ENCODE measurements at regions not wholly inside any gene's neighbourhood (a gene's known extent, or its start where the extent isn't known, plus 50 kb on each side); places are given as distances from the start of the nearest gene placed in this dataset.

- TF ChIP-seq, protein P1, sequence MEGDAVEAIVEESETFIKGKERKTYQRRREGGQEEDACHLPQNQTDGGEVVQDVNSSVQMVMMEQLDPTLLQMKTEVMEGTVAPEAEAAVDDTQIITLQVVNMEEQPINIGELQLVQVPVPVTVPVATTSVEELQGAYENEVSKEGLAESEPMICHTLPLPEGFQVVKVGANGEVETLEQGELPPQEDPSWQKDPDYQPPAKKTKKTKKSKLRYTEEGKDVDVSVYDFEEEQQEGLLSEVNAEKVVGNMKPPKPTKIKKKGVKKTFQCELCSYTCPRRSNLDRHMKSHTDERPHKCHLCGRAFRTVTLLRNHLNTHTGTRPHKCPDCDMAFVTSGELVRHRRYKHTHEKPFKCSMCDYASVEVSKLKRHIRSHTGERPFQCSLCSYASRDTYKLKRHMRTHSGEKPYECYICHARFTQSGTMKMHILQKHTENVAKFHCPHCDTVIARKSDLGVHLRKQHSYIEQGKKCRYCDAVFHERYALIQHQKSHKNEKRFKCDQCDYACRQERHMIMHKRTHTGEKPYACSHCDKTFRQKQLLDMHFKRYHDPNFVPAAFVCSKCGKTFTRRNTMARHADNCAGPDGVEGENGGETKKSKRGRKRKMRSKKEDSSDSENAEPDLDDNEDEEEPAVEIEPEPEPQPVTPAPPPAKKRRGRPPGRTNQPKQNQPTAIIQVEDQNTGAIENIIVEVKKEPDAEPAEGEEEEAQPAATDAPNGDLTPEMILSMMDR (IDR thresholded peaks at IDR 0.05; ENCODE audit: unreplicated experiment), result peak; percentile 43
- no peaks in the 10 kb centered on the region for H3K4me1 Mint-ChIP-seq (ENCODE audit: low read depth)
- H3K9me3 Mint-ChIP-seq (ENCODE audit: low read depth), result peaks cover 22% of the 10 kb centered on the region
- H3K27me3 Mint-ChIP-seq, result no peaks in the 10 kb centered on the region
- H3K27ac Mint-ChIP-seq, result no peak overlapping the region
- H3K4me3 Mint-ChIP-seq (ENCODE audit: low read depth), result no peak overlapping the region
- H3K36me3 Mint-ChIP-seq (ENCODE audit: insufficient read depth), result peaks cover 7% of the 10 kb centered on the region
- no peak for DNase-seq (ENCODE audit: low spot score, unreplicated experiment)
These were observed 402.5 kb upstream of the DDX18 start for GRCh38 chr2:117411983-117412382.

GRCh38 chr2:117432746-117433145 is 381.7 kb upstream of the DDX18 start:
- H3K27me3 Mint-ChIP-seq, result no peaks in the 10 kb centered on the region
- TF ChIP-seq, protein P1 (IDR thresholded peaks at IDR 0.05; ENCODE audit: unreplicated experiment), result no peak
- no peaks in the 10 kb centered on the region for H3K4me1 Mint-ChIP-seq (ENCODE audit: low read depth)
- no peak overlapping the region for H3K27ac Mint-ChIP-seq
- no peaks in the 10 kb centered on the region for H3K9me3 Mint-ChIP-seq (ENCODE audit: low read depth)
- H3K36me3 Mint-ChIP-seq (ENCODE audit: insufficient read depth), result no peaks in the 10 kb centered on the region
- DNase-seq (ENCODE audit: low spot score, unreplicated experiment), result no peak
- H3K4me3 Mint-ChIP-seq (ENCODE audit: low read depth), result no peak overlapping the region

DNA sequence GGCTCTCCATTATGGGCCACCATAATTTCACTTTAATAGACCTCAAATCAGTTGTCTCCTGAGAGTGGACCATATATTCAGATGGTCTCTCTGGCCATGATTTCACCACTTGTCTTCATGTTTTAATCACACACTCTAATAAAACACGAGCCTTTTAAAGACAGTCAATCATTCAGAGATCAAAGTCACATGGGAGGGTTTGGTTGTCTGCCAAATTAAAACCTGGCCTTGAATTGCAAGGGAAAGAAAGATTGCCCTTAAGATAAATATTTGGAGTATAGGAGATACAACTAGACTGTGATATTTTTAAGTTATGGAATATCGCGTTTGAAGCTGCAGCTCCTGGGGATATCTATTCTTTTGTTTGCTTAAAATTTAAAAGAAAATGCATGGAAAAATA is 377.8 kb upstream of the DDX18 start:
- TF ChIP-seq, protein P1 (IDR thresholded peaks at IDR 0.05; ENCODE audit: unreplicated experiment), result no peak
- Mint-ChIP-seq H3K4me3 (ENCODE audit: low read depth) (no peak overlapping the region), H3K9me3 (ENCODE audit: low read depth) (no peaks in the 10 kb centered on the region), H3K27me3 (no peaks in the 10 kb centered on the region), H3K27ac (no peak overlapping the region), H3K36me3 (ENCODE audit: insufficient read depth) (no peaks in the 10 kb centered on the region), H3K4me1 (ENCODE audit: low read depth) (no peaks in the 10 kb centered on the region)
- DNase-seq (ENCODE audit: low spot score, unreplicated experiment), result no peak

DNA sequence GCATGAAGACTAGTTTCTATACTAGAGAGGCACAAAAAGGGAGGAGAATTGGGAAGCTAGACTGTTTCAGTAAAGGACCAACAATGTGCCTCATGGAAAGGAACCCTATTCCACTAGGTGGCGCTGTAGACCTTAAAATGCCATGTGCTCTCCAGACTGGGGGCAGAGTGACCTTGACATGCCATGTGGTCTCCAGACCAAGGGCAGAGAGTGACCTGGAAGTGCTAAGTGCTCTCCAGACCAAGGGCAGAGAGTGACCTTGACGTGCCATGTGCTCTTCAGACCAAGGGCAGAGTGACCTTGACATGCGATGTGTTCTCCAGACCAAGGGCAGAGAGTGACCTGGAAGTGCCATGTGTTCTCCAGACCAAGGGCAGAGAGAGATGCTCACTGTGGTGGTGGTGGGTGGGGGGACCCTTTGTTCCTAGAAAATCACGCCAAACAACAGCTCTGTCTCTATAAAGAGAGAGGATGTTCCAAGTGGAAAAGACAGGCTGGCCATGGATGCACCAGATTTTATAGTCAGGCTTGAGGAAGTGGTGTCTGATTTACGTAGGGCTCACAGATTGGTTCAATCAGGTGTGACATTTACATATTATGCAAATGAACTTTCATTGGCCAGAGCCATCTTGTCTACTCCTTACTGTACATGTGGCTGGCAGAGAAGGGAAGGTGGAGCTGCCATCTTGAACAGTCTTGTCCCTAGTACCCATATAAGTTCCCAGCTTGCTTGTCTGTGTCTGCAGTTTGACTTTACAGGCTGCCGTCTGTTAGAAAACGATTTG is 344.0 kb upstream of the DDX18 start:
- peaks cover 18% of the 10 kb centered on the region for H3K9me3 Mint-ChIP-seq (ENCODE audit: low read depth)
- H3K4me3 Mint-ChIP-seq (ENCODE audit: low read depth), result no peak overlapping the region
- peaks cover 18% of the 10 kb centered on the region for H3K36me3 Mint-ChIP-seq (ENCODE audit: insufficient read depth)
- H3K27ac Mint-ChIP-seq, result no peak overlapping the region
- TF ChIP-seq, protein P1 (IDR thresholded peaks at IDR 0.05; ENCODE audit: unreplicated experiment), result peak; percentile 61
- H3K4me1 Mint-ChIP-seq (ENCODE audit: low read depth), result no peaks in the 10 kb centered on the region
- DNase-seq (ENCODE audit: low spot score, unreplicated experiment), result peak; percentile 21
- no peaks in the 10 kb centered on the region for H3K27me3 Mint-ChIP-seq

GRCh38 chr2:117481608-117482007 is 332.9 kb upstream of the DDX18 start:
- Mint-ChIP-seq H3K27ac (no peak overlapping the region), H3K9me3 (ENCODE audit: low read depth) (peaks cover 20% of the 10 kb centered on the region), H3K36me3 (ENCODE audit: insufficient read depth) (peaks cover 16% of the 10 kb centered on the region), H3K27me3 (no peaks in the 10 kb centered on the region), H3K4me3 (ENCODE audit: low read depth) (no peak overlapping the region), H3K4me1 (ENCODE audit: low read depth) (no peaks in the 10 kb centered on the region)
- DNase-seq (ENCODE audit: low spot score, unreplicated experiment), result no peak
- TF ChIP-seq, protein P1 (IDR thresholded peaks at IDR 0.05; ENCODE audit: unreplicated experiment), result no peak
